Stimulated activated CD4-positive, alpha-beta T cell treated with anti-CD3 and anti-CD28 coated beads, Interleukin-12 subunit alpha, Interleukin-12 subunit beta, amount 100 ng/mL, for 24 hours (primary cell): ENCODE measurements at regions not wholly inside any gene's neighbourhood (a gene's known extent, or its start where the extent isn't known, plus 50 kb on each side); places are given as distances from the start of the nearest gene placed in this dataset.

Source experiments
- DNase-seq, 2 experiments: peaks; one replicate each; pipeline ENCODE4 v3.0.0-alpha.2; 2020; ENCODE audit warnings: low read depth in 2 of 2

DNA sequence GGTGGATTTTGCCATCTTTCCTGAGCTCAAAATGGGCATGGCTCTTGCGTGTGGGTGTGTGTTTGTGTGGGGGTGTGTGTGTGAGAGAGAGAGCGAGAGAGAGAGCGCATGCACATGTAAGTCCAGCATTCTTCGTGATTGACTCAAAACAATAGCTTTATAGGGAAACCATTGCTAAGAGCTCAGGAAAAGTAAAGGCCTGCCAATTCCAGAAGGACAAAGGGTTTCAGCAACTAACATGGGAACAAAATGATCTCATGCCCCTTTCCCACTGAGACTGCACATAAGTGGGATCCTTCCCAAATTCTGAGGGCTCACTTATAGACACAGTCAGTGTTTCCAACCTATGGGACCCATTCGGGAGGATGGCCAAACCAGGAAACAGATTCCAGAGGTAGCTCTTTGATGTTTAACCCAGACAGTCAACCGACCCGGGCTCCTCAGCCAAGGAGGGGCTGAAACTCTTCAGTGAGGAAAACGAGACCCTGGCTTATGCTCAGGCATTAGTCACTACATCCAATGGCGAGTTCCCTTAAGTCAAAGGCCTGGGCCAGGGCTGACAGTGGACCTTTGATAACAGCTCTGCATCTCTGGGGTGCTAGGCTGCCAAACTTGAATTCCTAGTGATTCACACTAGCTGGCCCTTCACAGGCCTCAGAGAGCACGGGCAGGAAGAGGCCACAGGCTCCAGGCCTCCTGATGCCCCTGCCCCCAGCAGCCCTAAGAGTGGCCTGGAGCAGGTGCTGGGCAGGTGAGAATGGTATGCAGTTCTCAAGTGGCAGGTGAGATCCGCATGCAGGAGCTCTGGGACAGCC lies 305.0 kb upstream of the C2CD4B start:
- no peak for DNase-seq

DNA sequence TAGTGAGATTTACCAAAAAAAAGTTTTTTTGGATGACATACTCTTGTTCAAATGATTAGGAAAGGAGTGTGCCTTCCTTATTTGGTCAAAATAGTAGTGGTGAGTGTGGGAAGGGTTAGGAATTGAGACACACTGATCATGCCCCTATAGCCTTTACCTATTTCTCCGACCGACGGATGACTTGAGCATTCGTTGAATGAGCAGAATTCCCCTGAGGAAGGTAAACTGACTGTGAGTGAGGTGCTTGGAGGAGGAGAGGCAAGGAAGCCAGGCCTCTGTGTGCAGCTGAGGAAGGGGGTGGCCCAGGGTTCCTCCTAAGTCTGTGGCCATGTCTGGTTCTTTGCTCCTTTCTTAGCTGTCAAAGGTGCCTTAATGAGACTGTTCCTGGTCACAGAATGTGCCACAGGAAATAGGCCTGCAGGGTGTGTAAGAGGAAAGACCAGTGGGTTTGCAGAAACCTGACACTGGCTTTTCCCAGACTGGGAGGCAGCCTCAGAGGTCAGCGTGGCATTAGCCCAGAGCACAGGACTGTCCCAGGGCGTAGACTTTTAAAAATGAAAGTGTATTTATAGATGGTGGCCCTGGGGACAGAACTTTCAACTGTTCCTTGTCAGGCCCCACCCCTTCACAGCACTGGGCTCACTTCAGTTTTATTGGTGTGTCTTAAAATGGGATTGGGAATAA lies 307.7 kb upstream of the C2CD4B start:
- DNase-seq: no peak

GRCh38 chr15:62474021-62474770 lies 309.1 kb upstream of the C2CD4B start:
- no peak for DNase-seq

GRCh38 chr15:62474771-62475124 lies 309.7 kb upstream of the C2CD4B start:
- DNase-seq: no peak

DNA sequence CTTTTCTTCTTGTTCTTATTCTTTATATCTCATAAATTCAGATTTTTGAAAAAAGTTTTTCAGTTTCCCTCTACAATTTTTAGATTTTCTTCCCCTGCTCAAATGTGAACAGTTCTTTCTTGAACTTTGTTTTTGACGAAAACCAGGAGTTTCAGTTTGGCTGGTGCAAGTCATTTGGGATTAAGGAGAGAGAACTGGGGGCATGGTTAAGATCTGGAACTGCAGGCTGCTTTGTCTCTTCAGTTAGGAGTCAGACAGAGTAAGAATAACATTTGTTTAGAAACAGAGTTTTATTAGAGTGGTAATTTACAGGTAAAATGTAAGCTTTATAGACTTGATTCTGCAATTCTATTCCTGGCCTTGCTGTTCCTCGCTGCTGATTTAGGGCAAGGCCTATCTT lies 310.5 kb upstream of the C2CD4B start:
- DNase-seq: no peak

DNA sequence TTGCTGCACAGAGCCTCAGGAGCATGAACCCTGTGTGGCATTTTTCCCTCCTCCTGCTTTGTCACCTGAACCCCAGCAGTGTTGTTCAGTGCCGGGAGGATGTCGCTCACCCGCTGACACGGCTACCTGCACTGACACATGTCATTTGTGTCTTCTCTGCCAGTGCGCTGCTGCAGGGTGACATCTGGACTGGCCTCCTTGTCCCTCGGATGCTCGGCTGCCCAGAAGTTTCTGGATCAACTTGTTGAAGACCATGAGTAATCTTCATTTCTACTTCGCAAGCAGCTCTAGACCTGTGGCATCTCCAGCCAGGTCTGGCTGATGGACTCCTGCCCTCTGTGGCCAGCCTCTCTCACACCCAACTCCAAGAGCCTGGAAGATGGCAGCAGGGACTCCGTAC lies 311.1 kb upstream of the C2CD4B start:
- DNase-seq: no peak

GRCh38 chr15:62477929-62478328 lies 312.8 kb upstream of the C2CD4B start:
- no peak for DNase-seq

GRCh38 chr15:62482785-62483429 lies 317.8 kb upstream of the C2CD4B start:
- no peak for DNase-seq

DNA sequence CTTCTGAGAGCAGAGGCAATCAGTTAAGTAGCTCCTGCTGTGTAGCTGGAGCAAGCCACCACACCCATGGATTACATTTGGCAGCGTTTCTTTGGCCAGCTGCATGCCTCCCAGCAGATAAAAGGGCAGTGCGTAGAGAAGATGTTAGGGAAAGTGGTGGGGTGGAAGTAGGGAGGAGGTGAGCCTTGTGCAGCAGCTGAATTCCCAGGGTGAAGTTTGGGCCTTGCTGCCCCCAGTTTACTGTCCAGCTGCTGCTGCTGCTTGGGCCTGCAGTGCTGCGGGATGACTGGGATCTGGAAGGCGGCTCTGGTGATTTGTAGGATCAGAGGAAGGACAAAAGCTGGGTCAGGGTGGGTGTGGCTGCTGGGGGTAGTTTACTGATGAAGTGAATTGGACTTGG lies 318.7 kb upstream of the C2CD4B start:
- DNase-seq: no peak

- DNase-seq: no peak
Observed at GRCh38 chr15:62485170-62485720, 320.2 kb upstream of the C2CD4B start.

GRCh38 chr15:62486041-62486440 lies 321.0 kb upstream of the C2CD4B start:
- no peak for DNase-seq

DNA sequence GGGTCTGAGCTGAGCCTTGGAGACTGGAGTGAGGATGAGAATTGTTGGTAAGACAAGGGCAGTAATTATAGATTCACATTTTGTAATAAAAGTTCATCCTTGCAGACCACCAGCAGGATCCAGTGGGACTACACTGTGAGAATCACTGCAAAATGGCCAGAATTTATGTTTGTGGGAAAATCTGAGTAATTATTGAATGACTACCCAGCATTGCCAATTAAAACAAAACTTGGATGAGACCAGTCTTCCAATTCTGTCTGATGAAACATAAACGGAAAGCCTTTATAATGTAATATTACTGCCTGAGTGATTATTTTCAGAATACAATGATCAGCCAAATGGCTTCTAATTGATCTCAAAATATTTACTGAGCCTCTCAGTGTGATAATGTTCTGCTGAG lies 323.3 kb upstream of the C2CD4B start:
- DNase-seq: no peak

DNA sequence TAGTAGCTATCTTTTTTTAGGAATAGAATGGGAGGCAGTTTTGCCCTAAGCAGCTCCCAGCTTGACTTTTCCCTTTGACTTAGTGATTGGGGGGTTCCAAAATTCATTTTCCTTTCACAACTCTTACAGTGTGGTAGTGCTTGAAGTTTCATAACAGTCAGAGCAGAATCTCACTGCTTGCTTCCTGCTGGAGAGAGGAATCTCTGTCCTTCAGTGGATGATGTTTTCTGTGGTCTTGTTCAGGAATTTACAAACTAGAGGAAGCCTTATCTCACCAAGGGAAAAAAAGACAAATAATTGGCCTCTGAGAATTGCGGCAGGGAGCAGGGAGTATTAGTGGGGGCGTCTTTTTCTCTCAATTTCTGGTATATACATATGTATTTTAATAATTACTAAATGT lies 326.6 kb upstream of the C2CD4B start:
- no peak for DNase-seq

- DNase-seq: no peak
Observed at GRCh38 chr15:62492900-62493299, 327.8 kb upstream of the C2CD4B start.

- DNase-seq: no peak
Observed at GRCh38 chr15:62494197-62494596, 329.1 kb upstream of the C2CD4B start.

DNA sequence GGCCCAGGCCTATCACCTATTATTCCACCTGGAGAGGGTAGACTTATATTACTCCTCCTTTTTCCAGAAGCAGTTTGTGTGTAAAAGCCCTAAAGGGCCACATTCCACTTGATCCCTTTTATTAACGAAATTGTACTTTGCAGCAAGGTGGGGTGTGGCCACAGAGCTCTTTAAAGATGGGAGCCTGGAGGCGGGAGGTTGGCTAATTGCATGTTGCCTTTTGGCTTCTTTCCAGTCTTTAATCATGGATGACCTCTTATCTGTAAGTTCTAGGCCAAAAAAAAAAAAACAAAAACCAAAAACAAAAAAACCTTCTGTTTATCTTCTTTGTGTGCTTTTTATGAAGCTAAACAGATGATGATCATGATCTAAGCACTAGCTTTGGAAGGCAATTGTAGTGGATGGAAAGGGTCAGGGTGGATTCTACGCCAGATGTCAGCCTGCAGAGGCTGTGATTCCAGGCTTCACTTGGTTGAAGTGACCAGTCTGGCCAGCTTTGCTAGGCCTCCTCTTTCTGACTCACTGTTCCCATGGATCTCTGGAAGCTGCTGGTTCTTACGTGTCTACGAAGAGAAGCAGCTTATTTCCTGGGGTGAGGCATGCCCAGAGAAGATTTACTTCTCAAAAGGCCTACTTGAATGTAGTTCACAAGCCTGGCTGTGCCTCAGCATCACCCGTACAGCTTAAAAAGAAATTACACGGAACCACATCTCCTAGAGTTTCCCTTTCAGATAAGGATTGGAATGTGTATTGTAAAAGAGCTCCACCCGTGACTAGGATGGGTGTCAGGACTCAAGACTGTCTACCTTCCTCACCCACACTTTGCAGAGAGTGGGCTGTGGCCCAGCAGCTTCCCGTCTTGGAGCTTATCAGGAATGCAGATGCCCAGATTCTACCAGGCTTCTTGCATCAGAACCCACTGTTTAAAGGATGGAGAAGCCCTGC lies 330.9 kb upstream of the C2CD4B start:
- no peak for DNase-seq

DNA sequence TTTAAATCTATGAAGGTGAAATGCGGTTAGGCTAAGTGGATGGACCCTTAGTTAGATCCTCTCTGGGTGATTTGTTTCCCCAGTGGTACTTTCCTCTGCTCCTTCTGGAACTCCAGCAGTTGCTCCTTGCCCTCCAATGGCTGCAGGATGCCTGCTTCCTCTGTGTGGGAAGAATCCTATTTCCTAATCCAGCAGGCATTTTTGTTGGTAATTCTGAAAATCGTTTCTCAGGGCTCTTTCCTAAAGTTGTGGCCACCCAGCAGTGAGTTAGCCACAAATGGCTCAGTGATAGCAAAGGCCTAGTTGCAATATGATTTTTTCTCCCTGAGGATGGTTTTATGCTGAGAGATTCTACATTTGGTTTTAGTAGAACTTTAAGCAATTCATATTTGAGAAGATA lies 332.3 kb upstream of the C2CD4B start:
- no peak for DNase-seq

- no peak for DNase-seq
Observed at GRCh38 chr15:62498278-62498677, 333.2 kb upstream of the C2CD4B start.

GRCh38 chr15:62498712-62499111 lies 333.6 kb upstream of the C2CD4B start:
- DNase-seq: no peak

DNA sequence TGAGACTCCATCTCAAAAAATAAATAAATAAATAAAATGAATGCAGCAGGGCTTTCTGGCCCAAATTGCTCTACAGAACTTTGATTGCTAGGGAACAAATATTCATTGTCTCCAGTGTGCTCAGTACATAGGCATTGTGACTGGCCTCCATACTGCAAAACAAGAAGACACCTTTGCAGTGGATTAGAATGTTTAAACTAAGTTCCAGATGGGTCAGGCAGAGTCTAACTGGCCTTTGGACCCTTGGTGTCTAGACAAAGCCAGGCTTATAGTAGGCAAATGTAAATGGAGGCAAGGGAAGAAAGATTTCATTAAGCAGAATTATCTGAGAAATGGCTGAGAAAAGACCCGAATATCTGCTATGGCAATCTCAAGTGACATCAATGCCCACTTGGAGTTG lies 335.2 kb upstream of the C2CD4B start:
- no peak for DNase-seq

GRCh38 chr15:62502451-62502850 lies 337.4 kb upstream of the C2CD4B start:
- no peak for DNase-seq
